A549 (cell line): ENCODE measurements at regions not wholly inside any gene's neighbourhood (a gene's known extent, or its start where the extent isn't known, plus 50 kb on each side); places are given as distances from the start of the nearest gene placed in this dataset.

Experiments used
- ATAC-seq, 2 experiments: fragments of 200-7000 bp in 1 of 2; fragments of >200 bp in 1 of 2; cut with Nextera tagmentation in 1 of 2; cut with Tn5 transposase in 1 of 2; 3 replicates each; pipeline versions ENCODE4 v1.8.0 to v1.9.1; 2018 to 2020; ENCODE audit warnings: mild to moderate bottlenecking in 1 of 2, moderate library complexity in 1 of 2
- CTCF ChIA-PET: fragments of 300-600 bp; sonication (Branson Sonifier 250); formaldehyde crosslinking; extraction: SDS; loops from one replicate; lab custom pipeline; 2021; ENCODE audit warnings: antibody characterized with exemption, inconsistent platforms; lab: Yijun Ruan, JAX
- POLR2A ChIA-PET: fragments of 350-600 bp; formaldehyde crosslinking; extraction: SDS; loops from one replicate; lab custom pipeline; 2021; ENCODE audit warnings: antibody characterized with exemption, inconsistent platforms; lab: Yijun Ruan, JAX
- DNase-seq, 2 experiments: peaks; one replicate each; pipeline versions ENCODE4 v3.0.0 to v3.0.0-alpha.2; 2011 to 2016; ENCODE audit warnings: low read depth in 1 of 2, low spot score in 1 of 2
- FAIRE-seq: peaks from 2 replicates; lab custom pipeline; 2011; peaks lifted over from hg19 to GRCh38; lab: Jason Lieb, UNC
- H3K27ac ChIP-seq, 2 experiments: fragments of >200 bp; sonication (Bioruptor Twin); formaldehyde crosslinking; 3 replicates each; pipeline ENCODE4 v1.5.1; 2016 to 2017
- H3K4me1 ChIP-seq: fragments of >200 bp; sonication (Bioruptor Twin); formaldehyde crosslinking; 3 replicates; pipeline ENCODE4 v1.6.1; 2016
- H3K4me2 ChIP-seq: fragments of >200 bp; sonication (Bioruptor Twin); formaldehyde crosslinking; 3 replicates; pipeline ENCODE4 v1.6.1; 2016
- H3K4me3 ChIP-seq: fragments of >200 bp; sonication (Bioruptor Twin); formaldehyde crosslinking; 3 replicates; pipeline ENCODE4 v1.5.1; 2016
- H3K9me3 ChIP-seq: fragments of >200 bp; sonication (Bioruptor Twin); formaldehyde crosslinking; 3 replicates; pipeline ENCODE4 v1.6.1; 2016
- BHLHE40 ChIP-seq: IDR thresholded peaks from 2 replicates; pipeline ENCODE4 v1.6.1; 2012; ENCODE audit warnings: low read depth, low read length, inconsistent platforms
- CBX2 ChIP-seq: fragments of 200-600 bp; sonication (generic); IDR thresholded peaks from 2 replicates; pipeline ENCODE4 v1.6.1; 2016; ENCODE audit warnings: low read depth, mild to moderate bottlenecking, borderline replicate concordance
- CBX8 ChIP-seq: fragments of 200-600 bp; sonication (generic); IDR thresholded peaks from 2 replicates; pipeline ENCODE4 v1.6.1; 2016
- CEBPB ChIP-seq, 2 experiments: fragments of >200 bp in 1 of 2; sonication (Bioruptor Twin) in 1 of 2; formaldehyde crosslinking in 1 of 2; IDR thresholded peaks; 2 replicates each; pipeline ENCODE4 v1.6.1; 2012 to 2016
- CHD2 ChIP-seq: fragments of 150-350 bp; IDR thresholded peaks from 2 replicates; pipeline ENCODE4 v1.6.1; 2014; ENCODE audit warnings: low read length; ENCODE audit not compliant: partially characterized antibody
- CTCF ChIP-seq: fragments of >200 bp; sonication (Bioruptor Twin); formaldehyde crosslinking; IDR thresholded peaks from 3 replicates; pipeline ENCODE4 v1.5.1; 2016
- E2F6 ChIP-seq: IDR thresholded peaks from 2 replicates; pipeline ENCODE4 v1.6.1; 2012; ENCODE audit warnings: low read depth, borderline replicate concordance
- FOXS1 ChIP-seq: fragments of 250-450 bp; sonication (Bioruptor Pico); IDR thresholded peaks from 2 replicates; pipeline ENCODE4 v1.5.0; 2020; ENCODE audit warnings: mild to moderate bottlenecking, moderate library complexity
- HDAC2 ChIP-seq: fragments of 200-600 bp; sonication (generic); IDR thresholded peaks from 2 replicates; pipeline ENCODE4 v1.6.1; 2016
- HMGXB4 ChIP-seq: fragments of 250-450 bp; sonication (Bioruptor Pico); IDR thresholded peaks from 2 replicates; pipeline ENCODE4 v1.5.0; 2021; ENCODE audit warnings: mild to moderate bottlenecking, moderate library complexity, borderline replicate concordance
- KDM1A ChIP-seq: fragments of 200-600 bp; sonication (generic); IDR thresholded peaks from 2 replicates; pipeline ENCODE4 v1.6.1; 2016; ENCODE audit warnings: low read depth, mild to moderate bottlenecking
- MAFK ChIP-seq: fragments of 450-650 bp; IDR thresholded peaks from 2 replicates; pipeline ENCODE4 v1.6.1; 2014; ENCODE audit not compliant: partially characterized antibody
- PHF8 ChIP-seq: fragments of 200-600 bp; sonication (generic); IDR thresholded peaks from 2 replicates; pipeline ENCODE4 v1.6.1; 2016; ENCODE audit warnings: low read depth, mild to moderate bottlenecking, antibody characterized with exemption, moderate library complexity, borderline replicate concordance
- RARB ChIP-seq: fragments of 250-450 bp; sonication (Bioruptor Pico); IDR thresholded peaks from 2 replicates; pipeline ENCODE4 v1.8.0; 2021; ENCODE audit warnings: mild to moderate bottlenecking, moderate library complexity
- RFX5 ChIP-seq: fragments of 450-650 bp; IDR thresholded peaks from 2 replicates; pipeline ENCODE4 v1.7.1; 2014; ENCODE audit warnings: antibody characterized with exemption, mild to moderate bottlenecking, moderate library complexity
- SMC3 ChIP-seq: fragments of >200 bp; sonication (Bioruptor Twin); formaldehyde crosslinking; IDR thresholded peaks from 3 replicates; pipeline ENCODE4 v1.6.1; 2018; ENCODE audit warnings: inconsistent platforms
- TFCP2L1 ChIP-seq: fragments of 250-450 bp; sonication (Bioruptor Pico); IDR thresholded peaks from 2 replicates; pipeline ENCODE4 v1.5.0; 2021; ENCODE audit warnings: mild to moderate bottlenecking
- USF2 ChIP-seq: fragments of 450-650 bp; IDR thresholded peaks from 2 replicates; pipeline ENCODE4 v1.6.1; 2014; ENCODE audit warnings: antibody characterized with exemption
- whole genome bisulfite sequencing: methylation state at CpG from one replicate; pipeline ENCODE4 v1.1.6; 2017; ENCODE audit errors: missing lambda C conversion rate; 5-methylcytosine and 5-hydroxymethylcytosine counted together

GRCh38 chr2:145260674-145261073 is 740.8 kb upstream of the ZEB2 start (continued):
- no peak for TF ChIP-seq USF2

GRCh38 chr2:145260081-145260480 is 740.2 kb upstream of the ZEB2 start:
- H3K9me3 ChIP-seq, result no peaks in the 10 kb centered on the region
- H3K4me3 ChIP-seq, result no peak overlapping the region
- CTCF ChIA-PET, result no interaction called here
- POLR2A ChIA-PET, result no interaction called here
- H3K27ac ChIP-seq, result no peak overlapping the region
- no peak for DNase-seq
- no peak for FAIRE-seq
- no peaks in the 10 kb centered on the region for H3K4me1 ChIP-seq
- TF ChIP-seq RARB (no peak), CHD2 (no peak), BHLHE40 (no peak), CBX2 (no peak), TFCP2L1 (CRISPR knock-in tag) (no peak), CEBPB (IDR thresholded peaks at IDR 0.05) (no peak), RFX5 (no peak)
- TF ChIP-seq, all 56 proteins: peak for 0
- no peak overlapping the region for H3K4me2 ChIP-seq
- no peak for ATAC-seq

- ChIA-PET POLR2A (no interaction called here), CTCF (no interaction called here)
- TF ChIP-seq MAFK (no peak), CTCF (no peak), SMC3 (no peak)
- ATAC-seq (no peak), FAIRE-seq (no peak), DNase-seq (no peak)
- no peak overlapping the region for H3K27ac ChIP-seq
- H3K4me3 ChIP-seq, result no peak overlapping the region
- H3K9me3 ChIP-seq, result no peaks in the 10 kb centered on the region
- no peaks in the 10 kb centered on the region for H3K4me1 ChIP-seq
- H3K4me2 ChIP-seq, result no peak overlapping the region
- WGBS, result 80% methylated on average over 5 of the region's 5 CpGs
Measured at GRCh38 chr2:145258903-145259579, 739.1 kb upstream of the ZEB2 start.

- FAIRE-seq (no peak), DNase-seq (no peak), ATAC-seq (no peak)
- ChIA-PET CTCF (no interaction called here), POLR2A (no interaction called here)
- no peak overlapping the region for H3K27ac ChIP-seq
- H3K4me2 ChIP-seq, result no peak overlapping the region
- no peak overlapping the region for H3K4me3 ChIP-seq
- no peaks in the 10 kb centered on the region for H3K9me3 ChIP-seq
- TF ChIP-seq FOXS1 (CRISPR knock-in tag) (no peak), HDAC2 (no peak), E2F6 (no peak), PHF8 (no peak), KDM1A (no peak), CBX8 (no peak), HMGXB4 (CRISPR knock-in tag) (no peak)
- no peaks in the 10 kb centered on the region for H3K4me1 ChIP-seq
Measured at GRCh38 chr2:145257931-145258330, 738.0 kb upstream of the ZEB2 start.
